ENCODE measurements at regions not wholly inside any gene's neighbourhood (a gene's known extent, or its start where the extent isn't known, plus 50 kb on each side); places are given as distances from the start of the nearest gene placed in this dataset.
"Not testable (repeated sequence)": the region's sequence is repeated elsewhere in the genome, so short reads cannot be mapped to it uniquely, and the experiment has no call there.

GRCh38 chr6:80535914-80536565 lies 429.6 kb downstream of the BCKDHB start:
- DNase-seq = no peak

GRCh38 chr6:80531681-80532619 lies 425.5 kb downstream of the BCKDHB start:
- DNase-seq = no peak

GRCh38 chr6:80530103-80530502 lies 423.6 kb downstream of the BCKDHB start:
- DNase-seq = no peak

GRCh38 chr6:80528115-80528514 lies 421.6 kb downstream of the BCKDHB start:
- no peak for DNase-seq

- DNase-seq = no peak
Measured at GRCh38 chr6:80527552-80528052, 421.1 kb downstream of the BCKDHB start.

GRCh38 chr6:80523531-80523997 lies 417.1 kb downstream of the BCKDHB start:
- DNase-seq = no peak

- no peak for DNase-seq
Measured at GRCh38 chr6:80523010-80523409, 416.5 kb downstream of the BCKDHB start.

GRCh38 chr6:80522576-80522975 lies 416.1 kb downstream of the BCKDHB start:
- DNase-seq = no peak

- no peak for DNase-seq
Measured at GRCh38 chr6:80519811-80520594, 413.5 kb downstream of the BCKDHB start.

- no peak for DNase-seq
Measured at GRCh38 chr6:80517525-80517924, 411.1 kb downstream of the BCKDHB start.

GRCh38 chr6:80510521-80510920 lies 404.1 kb downstream of the BCKDHB start:
- not testable (repeated sequence) for DNase-seq

GRCh38 chr6:80508885-80509630 lies 402.6 kb downstream of the BCKDHB start:
- no peak for DNase-seq

GRCh38 chr6:80504882-80505281 lies 398.4 kb downstream of the BCKDHB start:
- DNase-seq = no peak

- no peak for DNase-seq
Measured at GRCh38 chr6:80503660-80504059, 397.2 kb downstream of the BCKDHB start.

- no peak for DNase-seq
Measured at GRCh38 chr6:80502871-80503270, 396.4 kb downstream of the BCKDHB start.

- no peak for DNase-seq
Measured at GRCh38 chr6:80501636-80502035, 395.2 kb downstream of the BCKDHB start.

GRCh38 chr6:80497696-80498486 lies 391.4 kb downstream of the BCKDHB start:
- not testable (repeated sequence) for DNase-seq

GRCh38 chr6:80489911-80490635 lies 383.6 kb downstream of the BCKDHB start:
- no peak for DNase-seq

GRCh38 chr6:80488190-80488589 lies 381.7 kb downstream of the BCKDHB start:
- no peak for DNase-seq

GRCh38 chr6:80485494-80485893 lies 379.0 kb downstream of the BCKDHB start:
- not testable (repeated sequence) for DNase-seq

GRCh38 chr6:80482056-80482455 lies 375.6 kb downstream of the BCKDHB start:
- no peak for DNase-seq

Measured in CD4-positive, alpha-beta T cell treated with Interleukin-17A for 1 hour (primary cell).